K562 (cell line): ENCODE measurements at regions not wholly inside any gene's neighbourhood (a gene's known extent, or its start where the extent isn't known, plus 50 kb on each side); places are given as distances from the start of the nearest gene placed in this dataset.

Experiments
- ATAC-seq: fragments of 200-7000 bp; cut with Tn5 transposase; 3 replicates; pipeline ENCODE4 v1.9.1; 2020; ENCODE audit warnings: moderate library complexity
- BruUV-seq: library from RNA; stranded (reverse); fragments of 400-500 nt; replicated peaks from 2 replicates; lab custom pipeline; 2021; lab: Mats Ljungman, UMichigan
- CTCF ChIA-PET: fragments of 300-600 bp; formaldehyde crosslinking; extraction: SDS; loops from one replicate; lab custom pipeline; 2021; ENCODE audit warnings: low intra/inter-chr PET ratio; lab: Yijun Ruan, JAX
- POLR2A ChIA-PET: fragments of 300-600, 350-650 bp; sonication (Branson Sonifier 250); formaldehyde crosslinking; extraction: SDS; loops from one replicate; lab custom pipeline; 2021; ENCODE audit warnings: antibody characterized with exemption, inconsistent platforms; lab: Yijun Ruan, JAX
- DNase-seq, 4 experiments: peaks; one replicate each; pipeline versions ENCODE4 v3.0.0 to v3.0.0-alpha.2; 2011 to 2018; ENCODE audit warnings: low spot score in 3 of 4, mixed read lengths in 3 of 4; ENCODE audit errors: extremely low read depth in 1 of 4
- FAIRE-seq: peaks from 2 replicates; lab custom pipeline; 2011; peaks lifted over from hg19 to GRCh38; lab: Jason Lieb, UNC
- H2AFZ ChIP-seq: 2 replicates; pipeline ENCODE4 v1.6.0; 2011; ENCODE audit warnings: low read depth, low read length, control low read depth, inconsistent platforms
- H3K27ac ChIP-seq: fragments of 200-600 bp; 3 replicates; pipeline ENCODE4 v1.8.0; 2011; ENCODE audit warnings: low read depth, mild to moderate bottlenecking, control low read depth, inconsistent platforms, low read length, moderate library complexity, mixed read lengths; ENCODE audit errors: extremely low read depth
- H3K27me3 ChIP-seq, 2 experiments: fragments of 300-600 bp in 1 of 2; 2 replicates in 1 of 2; 3 replicates in 1 of 2; pipeline versions ENCODE4 v1.6.0 to v1.8.0; 2011; ENCODE audit warnings: inconsistent platforms in 2 of 2, low read length in 2 of 2, mild to moderate bottlenecking in 1 of 2, mixed read lengths in 1 of 2, moderate library complexity in 1 of 2; ENCODE audit not compliant: control insufficient read depth in 2 of 2, insufficient read depth in 2 of 2
- H3K36me3 ChIP-seq: fragments of 300-600 bp; 3 replicates; pipeline ENCODE4 v1.8.0; 2011; ENCODE audit warnings: mild to moderate bottlenecking, low read length, inconsistent platforms; ENCODE audit not compliant: control insufficient read depth, insufficient read depth
- H3K4me1 ChIP-seq, 2 experiments: fragments of 200-600 bp in 1 of 2; replicated peaks in 1 of 2; 2 replicates in 1 of 2; 3 replicates in 1 of 2; pipeline versions ENCODE4 v1.5.1 to v1.8.0; 2011; ENCODE audit warnings: inconsistent platforms in 2 of 2, low read length in 2 of 2, mild to moderate bottlenecking in 1 of 2, mixed read lengths in 1 of 2, moderate library complexity in 1 of 2; ENCODE audit not compliant: control insufficient read depth in 2 of 2, insufficient read depth in 2 of 2
- H3K4me2 ChIP-seq: 2 replicates; pipeline ENCODE4 v1.6.1; 2011; ENCODE audit warnings: low read length, control low read depth, inconsistent platforms, mixed read lengths; ENCODE audit not compliant: insufficient read depth
- H3K4me3 ChIP-seq: fragments of 200-600 bp; sonication (generic), shearing (Covaris generic); 2 replicates; pipeline ENCODE4 v1.5.1; 2016; ENCODE audit warnings: control low read depth, inconsistent platforms
- H3K79me2 ChIP-seq: fragments of 200-600 bp; 3 replicates; pipeline ENCODE4 v1.8.0; 2011; ENCODE audit warnings: low read length, inconsistent platforms; ENCODE audit not compliant: control insufficient read depth, insufficient read depth
- H3K9ac ChIP-seq, 2 experiments: 2 replicates each; pipeline versions ENCODE4 v1.6.0 to v1.6.1; 2011; ENCODE audit warnings: low read depth in 2 of 2, low read length in 2 of 2, control low read depth in 1 of 2, inconsistent platforms in 1 of 2, mild to moderate bottlenecking in 1 of 2, mixed read lengths in 1 of 2; ENCODE audit not compliant: insufficient read depth in 1 of 2
- H3K9me1 ChIP-seq: one replicate; pipeline ENCODE4 v1.6.0; 2011; ENCODE audit warnings: inconsistent platforms, mild to moderate bottlenecking, low read length, moderate library complexity; ENCODE audit not compliant: control insufficient read depth, insufficient read depth
- H3K9me3 ChIP-seq: replicated peaks from 2 replicates; pipeline ENCODE4 v1.5.1; 2011; ENCODE audit warnings: low read depth, low read length, inconsistent platforms; ENCODE audit not compliant: control insufficient read depth, insufficient read depth
- H4K20me1 ChIP-seq: replicated peaks from 2 replicates; pipeline ENCODE4 v1.6.1; 2011; ENCODE audit warnings: low read length, inconsistent platforms, mixed read lengths; ENCODE audit not compliant: control insufficient read depth, insufficient read depth
- ETV6 ChIP-seq, 3 experiments: fragments of 150-350 bp in 1 of 3; sonication (generic) in 1 of 3; formaldehyde crosslinking in 1 of 3; IDR thresholded peaks; 2 replicates each; pipeline versions ENCODE4 v1.6.1 to v1.8.0; 2014 to 2022; ENCODE audit warnings: borderline replicate concordance in 2 of 3, low read depth in 2 of 3, antibody characterized with exemption in 1 of 3, low read length in 1 of 3, mild to moderate bottlenecking in 1 of 3, missing genetic modification reagents in 1 of 3
- MNT ChIP-seq, 2 experiments: fragments of 450-650 bp; conservative IDR thresholded peaks; 2 replicates each; pipeline ENCODE4 v1.6.1; 2017; ENCODE audit warnings: mild to moderate bottlenecking in 2 of 2, moderate library complexity in 2 of 2
- NFYB ChIP-seq: IDR thresholded peaks from 2 replicates; pipeline ENCODE4 v1.6.1; 2011; ENCODE audit warnings: mild to moderate bottlenecking, moderate library complexity; ENCODE audit not compliant: insufficient read length; ENCODE audit errors: extremely low read depth
- PYGO2 ChIP-seq: fragments of 450-650 bp; IDR thresholded peaks from 2 replicates; pipeline ENCODE4 v1.6.1; 2016; ENCODE audit warnings: mild to moderate bottlenecking, missing genetic modification characterization, moderate library complexity, missing compliant biosample characterization
- RHOXF2B ChIP-seq: fragments of 250-450 bp; sonication (Bioruptor Pico); conservative IDR thresholded peaks from 2 replicates; pipeline ENCODE4 v1.5.1; 2021
- SIX5 ChIP-seq, 2 experiments: IDR thresholded peaks; 2 replicates each; pipeline ENCODE4 v1.6.1; 2011; ENCODE audit warnings: low read length in 2 of 2, borderline replicate concordance in 1 of 2, low read depth in 1 of 2, mild to moderate bottlenecking in 1 of 2, moderate library complexity in 1 of 2; ENCODE audit not compliant: insufficient read depth in 1 of 2
- USF2 ChIP-seq: sonication (generic); formaldehyde crosslinking; IDR thresholded peaks from 2 replicates; pipeline ENCODE4 v1.5.0; 2020; ENCODE audit warnings: missing genetic modification reagents
- ZNF445 ChIP-seq: fragments of 250-450 bp; sonication (Bioruptor Pico); IDR thresholded peaks from 2 replicates; pipeline ENCODE4 v1.4.0; 2020; ENCODE audit warnings: low read depth, mild to moderate bottlenecking, moderate library complexity
- WGBS: fragments of 100-300 bp; shearing (Covaris generic); methylation state at CpG from one replicate; pipeline ENCODE4 v1.1.6; 2016; ENCODE audit warnings: low coverage, mixed read lengths; ENCODE audit not compliant: insufficient coverage; ENCODE audit errors: missing lambda C conversion rate; 5-methylcytosine and 5-hydroxymethylcytosine counted together
- in situ Hi-C: fragments of 300-500 bp; cut with MboI; formaldehyde crosslinking; loops from 4 replicates; pipeline ENCODE4 v1.15.0; 2018; ENCODE audit warnings: inconsistent platforms, mixed read lengths
- intact Hi-C: fragments of 100-400 bp; cut with micrococcal nuclease; formaldehyde crosslinking; loops from 2 replicates; pipeline ENCODE4 v1.14.2; 2022
- TF ChIP-seq, protein P1 (sequence below): sonication (generic); formaldehyde crosslinking; IDR thresholded peaks from 2 replicates; pipeline ENCODE4 v1.9.0; 2022; ENCODE audit warnings: mild to moderate bottlenecking, missing genetic modification reagents

GRCh38 chr12:127640181-127640886, 626.6 kb upstream of the TMEM132C start:
- CTCF ChIA-PET: no interaction called here
- Histone ChIP-seq H3K27ac (no peak overlapping the region), H3K4me3 (no peak overlapping the region), H3K9ac (no peak overlapping the region), H3K27me3 (no peaks in the 10 kb centered on the region)
- no peak for ATAC-seq
- TF ChIP-seq USF2: peak; percentile 40
- no peak for TF ChIP-seq MNT (conservative IDR thresholded peaks at IDR 0.05)
- TF ChIP-seq SIX5 (IDR thresholded peaks at IDR 0.05; ENCODE audit: borderline replicate concordance in 1 of 2, insufficient read depth in 1 of 2, low read depth in 1 of 2, low read length in 2 of 2): no peak
- TF ChIP-seq, protein P1, sequence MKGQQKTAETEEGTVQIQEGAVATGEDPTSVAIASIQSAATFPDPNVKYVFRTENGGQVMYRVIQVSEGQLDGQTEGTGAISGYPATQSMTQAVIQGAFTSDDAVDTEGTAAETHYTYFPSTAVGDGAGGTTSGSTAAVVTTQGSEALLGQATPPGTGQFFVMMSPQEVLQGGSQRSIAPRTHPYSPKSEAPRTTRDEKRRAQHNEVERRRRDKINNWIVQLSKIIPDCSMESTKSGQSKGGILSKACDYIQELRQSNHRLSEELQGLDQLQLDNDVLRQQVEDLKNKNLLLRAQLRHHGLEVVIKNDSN (CRISPR knock-in tag): peak; percentile 75
- TF ChIP-seq RHOXF2B (CRISPR knock-in tag): no peak
- peak; percentile 66 for TF ChIP-seq NFYB
- no peak for TF ChIP-seq ZNF445 (CRISPR knock-in tag)
- TF ChIP-seq PYGO2 (tag): no peak
- TF ChIP-seq ETV6 (IDR thresholded peaks at IDR 0.05; ENCODE audit: borderline replicate concordance in 1 of 2, low read depth in 2 of 2, low read length in 1 of 2): no peak
- TF ChIP-seq ETV6 (CRISPR knock-in tag; IDR thresholded peaks at IDR 0.05; ENCODE audit: borderline replicate concordance): no peak
- TF ChIP-seq, all 486 proteins: peak for 3
- H3K36me3 ChIP-seq: no peaks in the 10 kb centered on the region
- in situ Hi-C loops (no loop called here), intact Hi-C loops (no loop called here)
- 3% methylated on average over 6 of the region's 6 CpGs for WGBS
- no peaks in the 10 kb centered on the region for H3K4me1 ChIP-seq
- no peaks in the 10 kb centered on the region for H3K9me3 ChIP-seq
- H3K79me2 ChIP-seq: no peaks in the 10 kb centered on the region
- H3K9me1 ChIP-seq: no peaks in the 10 kb centered on the region
- BruUV-seq: no TSS peak
- H2AFZ ChIP-seq: no peak overlapping the region
- no peak for DNase-seq
- H4K20me1 ChIP-seq: no peaks in the 10 kb centered on the region
- no peak overlapping the region for H3K4me2 ChIP-seq
- no peak for FAIRE-seq
- POLR2A ChIA-PET: no interaction called here
